LNCAP (cell line): ENCODE measurements at regions not wholly inside any gene's neighbourhood (a gene's known extent, or its start where the extent isn't known, plus 50 kb on each side); places are given as distances from the start of the nearest gene placed in this dataset.

Experiments used
- TF ChIP-seq, protein P1 (sequence below): fragments of 450-650 bp; IDR thresholded peaks from 2 replicates; pipeline ENCODE4 v1.5.1; 2017; ENCODE audit warnings: mild to moderate bottlenecking

DNA sequence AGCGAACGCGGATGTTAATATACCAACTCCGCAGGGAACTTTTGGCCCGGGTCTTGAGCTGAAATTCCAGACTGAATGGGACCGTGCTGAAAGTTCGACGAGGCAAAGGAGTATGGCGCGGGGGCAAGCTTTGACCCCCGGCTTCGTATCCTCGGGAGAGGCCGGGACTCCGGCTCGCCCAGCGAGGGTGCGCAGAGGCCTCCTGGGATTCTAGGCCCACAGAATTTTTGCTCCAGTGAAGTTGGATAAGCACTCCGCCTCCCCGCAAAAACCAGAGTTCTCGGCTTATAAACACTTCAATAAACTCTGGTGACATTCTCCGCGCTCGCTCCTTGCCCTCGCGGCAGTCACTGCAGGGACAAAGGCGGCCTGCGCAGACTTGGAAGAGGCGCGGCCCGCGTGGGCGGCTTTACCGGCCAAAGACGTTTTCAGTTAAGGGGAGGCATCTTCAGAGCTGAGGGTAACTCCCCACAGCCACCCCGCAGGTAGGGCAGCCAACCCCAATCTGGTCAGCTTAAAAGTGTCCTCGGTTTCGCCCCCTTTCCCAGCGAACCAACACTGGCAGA, 112.6 kb downstream of the KCNRG start:
- TF ChIP-seq, protein P1, sequence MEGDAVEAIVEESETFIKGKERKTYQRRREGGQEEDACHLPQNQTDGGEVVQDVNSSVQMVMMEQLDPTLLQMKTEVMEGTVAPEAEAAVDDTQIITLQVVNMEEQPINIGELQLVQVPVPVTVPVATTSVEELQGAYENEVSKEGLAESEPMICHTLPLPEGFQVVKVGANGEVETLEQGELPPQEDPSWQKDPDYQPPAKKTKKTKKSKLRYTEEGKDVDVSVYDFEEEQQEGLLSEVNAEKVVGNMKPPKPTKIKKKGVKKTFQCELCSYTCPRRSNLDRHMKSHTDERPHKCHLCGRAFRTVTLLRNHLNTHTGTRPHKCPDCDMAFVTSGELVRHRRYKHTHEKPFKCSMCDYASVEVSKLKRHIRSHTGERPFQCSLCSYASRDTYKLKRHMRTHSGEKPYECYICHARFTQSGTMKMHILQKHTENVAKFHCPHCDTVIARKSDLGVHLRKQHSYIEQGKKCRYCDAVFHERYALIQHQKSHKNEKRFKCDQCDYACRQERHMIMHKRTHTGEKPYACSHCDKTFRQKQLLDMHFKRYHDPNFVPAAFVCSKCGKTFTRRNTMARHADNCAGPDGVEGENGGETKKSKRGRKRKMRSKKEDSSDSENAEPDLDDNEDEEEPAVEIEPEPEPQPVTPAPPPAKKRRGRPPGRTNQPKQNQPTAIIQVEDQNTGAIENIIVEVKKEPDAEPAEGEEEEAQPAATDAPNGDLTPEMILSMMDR = no peak

DNA sequence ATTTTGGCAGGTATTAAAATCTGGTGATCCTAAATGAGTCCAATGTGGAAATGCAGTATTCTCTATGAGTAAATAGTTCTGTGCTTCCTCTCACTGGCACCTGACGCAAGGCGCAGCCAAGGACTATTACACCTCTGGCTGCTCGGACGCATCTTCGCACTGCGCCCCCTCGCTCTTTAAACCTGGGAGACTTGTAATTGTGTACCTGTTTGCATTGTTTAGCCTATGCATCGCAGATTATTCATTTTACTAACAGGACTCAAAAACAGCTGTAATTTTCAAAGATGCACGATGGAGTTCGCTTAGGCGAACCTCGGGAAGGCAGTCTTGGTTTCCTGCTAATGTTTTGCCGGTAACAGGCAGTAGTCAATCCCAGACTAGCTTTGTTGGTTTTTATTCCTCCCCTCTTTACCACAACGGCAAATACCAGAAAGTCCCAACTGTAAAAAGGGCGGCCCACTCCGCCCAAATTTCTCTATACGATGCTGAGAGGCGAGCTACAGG, 113.2 kb downstream of the KCNRG start:
- TF ChIP-seq, protein P1 = no peak

DNA sequence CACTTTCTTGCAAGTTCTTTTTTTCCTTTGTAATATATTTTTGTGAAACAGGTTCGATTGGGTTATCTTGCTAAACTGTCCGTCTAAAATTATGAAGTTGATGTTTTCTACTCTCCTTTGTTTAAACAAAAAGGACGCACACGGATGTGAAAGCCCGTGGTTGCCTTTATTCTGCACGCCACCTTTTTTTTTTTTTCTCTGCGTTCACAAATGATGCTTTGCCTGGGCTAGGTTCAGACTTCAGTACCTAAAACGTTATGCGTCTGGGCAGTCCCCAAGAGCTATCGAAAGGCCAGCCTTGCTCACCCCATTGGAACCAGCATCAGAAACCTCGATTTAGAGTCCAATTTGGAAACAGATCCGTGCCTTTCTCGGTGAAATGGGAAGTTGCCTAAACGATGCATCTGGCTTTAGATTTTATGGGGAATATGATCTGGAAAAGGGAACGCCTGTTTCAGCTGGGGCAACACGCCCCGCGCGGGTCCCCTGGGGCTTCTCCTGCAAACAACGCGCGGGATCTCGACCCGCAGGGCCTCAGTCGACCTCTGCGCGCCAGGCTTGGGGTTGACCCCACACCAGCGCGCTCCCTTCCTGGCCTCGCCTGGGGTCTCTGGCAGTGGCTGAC, 113.9 kb downstream of the KCNRG start:
- TF ChIP-seq, protein P1 = no peak

DNA sequence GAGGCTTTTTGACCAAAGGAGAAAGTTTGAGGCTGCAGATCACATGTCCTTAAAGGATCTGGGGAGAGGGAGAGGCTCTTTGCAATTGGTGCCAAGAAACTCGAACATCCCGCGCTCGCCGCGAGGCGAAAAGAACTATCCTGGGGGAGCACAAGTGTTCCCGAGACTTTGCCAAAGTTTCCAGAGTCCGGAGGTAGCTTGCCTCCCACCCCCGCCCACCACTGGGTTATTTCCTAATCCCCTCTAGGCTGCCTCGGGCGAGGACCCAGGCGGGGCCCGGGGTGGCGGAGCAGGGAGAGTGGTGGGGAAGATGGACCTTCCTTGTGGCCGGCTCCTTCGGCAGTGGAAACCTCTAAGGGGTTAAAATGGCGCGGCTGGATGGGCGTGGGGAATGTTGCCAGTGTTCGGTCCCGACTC, 114.5 kb downstream of the KCNRG start:
- TF ChIP-seq, protein P1 = no peak

DNA sequence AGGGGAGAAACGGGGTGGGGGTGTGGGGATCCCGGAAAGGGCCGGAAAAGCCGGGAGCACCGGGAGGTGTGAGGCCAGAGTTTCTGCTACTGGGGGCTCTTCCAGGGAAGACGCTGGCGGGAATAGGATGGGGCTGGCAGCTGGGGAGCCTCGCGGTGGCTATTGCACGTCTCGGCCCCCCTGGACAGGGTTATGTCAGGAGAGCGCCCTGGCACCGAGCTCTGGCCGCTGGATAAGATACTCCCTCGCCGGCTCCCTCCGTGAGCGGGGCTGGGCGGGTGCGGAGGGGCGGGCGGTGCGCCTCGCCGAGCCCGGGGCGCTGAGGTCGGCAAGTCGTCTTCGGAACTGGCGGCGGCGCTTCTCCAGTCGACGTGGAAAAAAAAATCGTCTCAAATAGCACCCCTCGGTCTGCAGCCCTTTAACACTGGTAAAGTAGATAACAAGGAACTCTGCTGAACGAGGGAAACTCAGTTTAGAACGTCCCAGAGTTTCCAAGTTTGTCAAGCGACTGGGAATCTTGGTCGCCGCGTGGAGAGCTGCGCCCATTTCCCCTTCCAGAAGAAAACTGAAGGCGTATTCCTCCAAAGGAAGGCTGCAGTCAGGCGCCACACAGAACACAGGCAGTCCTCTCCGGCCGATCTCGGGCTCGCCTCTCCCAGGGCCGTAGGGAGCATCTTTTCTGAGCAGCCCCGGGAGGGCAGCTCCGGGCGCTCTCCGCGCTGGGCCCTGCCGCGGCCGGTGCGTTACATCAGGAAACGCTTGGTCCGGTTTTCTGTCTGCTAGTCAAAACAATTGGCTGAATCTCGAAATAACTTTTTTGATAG, 115.1 kb downstream of the KCNRG start:
- TF ChIP-seq, protein P1 = no peak

DNA sequence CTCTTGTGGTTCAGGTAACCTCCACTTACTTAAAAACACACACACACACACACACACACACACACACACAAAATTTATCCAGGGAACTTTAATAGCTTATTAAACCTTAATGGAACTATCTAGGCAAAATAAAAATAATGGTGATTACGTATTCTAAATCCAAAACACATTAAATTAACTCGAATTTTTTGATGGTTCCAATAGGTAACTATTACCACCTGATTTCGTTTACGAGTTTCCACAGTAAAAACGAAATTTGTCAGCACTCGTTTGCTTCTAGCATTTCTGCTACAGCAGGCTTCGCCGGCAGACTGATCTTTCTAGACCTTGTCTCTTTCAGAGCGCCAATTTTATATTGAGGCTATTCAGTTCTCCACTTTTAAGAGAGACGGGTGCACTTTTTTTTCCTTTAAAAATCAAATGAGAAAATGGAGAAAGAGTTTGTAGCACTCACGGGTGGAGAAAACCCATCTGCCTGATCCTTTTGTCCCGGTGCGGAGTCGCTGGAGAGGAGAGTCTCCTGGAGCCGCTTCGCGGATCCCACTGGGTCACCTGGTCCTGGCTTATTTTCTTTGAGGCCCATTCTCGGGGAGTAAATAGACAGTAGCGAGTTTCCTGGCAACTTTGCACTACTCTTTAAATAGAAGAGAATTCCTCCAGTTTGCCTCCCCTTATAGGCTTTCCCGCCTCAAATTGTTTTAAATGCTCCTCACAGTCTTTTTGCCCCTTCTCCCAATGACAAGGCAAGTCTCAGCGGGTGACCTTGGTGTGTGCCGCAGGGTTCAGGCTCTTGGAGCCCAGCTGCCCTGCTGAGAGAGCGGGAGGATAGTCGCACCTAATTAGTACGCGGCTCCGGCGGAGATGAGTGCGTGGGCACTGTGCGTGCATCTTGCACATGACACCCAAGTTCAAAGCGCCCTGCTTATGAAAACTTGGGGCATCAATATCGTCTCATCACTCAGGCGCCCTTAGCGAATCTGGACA, 117.0 kb downstream of the KCNRG start:
- TF ChIP-seq, protein P1 = no peak

DNA sequence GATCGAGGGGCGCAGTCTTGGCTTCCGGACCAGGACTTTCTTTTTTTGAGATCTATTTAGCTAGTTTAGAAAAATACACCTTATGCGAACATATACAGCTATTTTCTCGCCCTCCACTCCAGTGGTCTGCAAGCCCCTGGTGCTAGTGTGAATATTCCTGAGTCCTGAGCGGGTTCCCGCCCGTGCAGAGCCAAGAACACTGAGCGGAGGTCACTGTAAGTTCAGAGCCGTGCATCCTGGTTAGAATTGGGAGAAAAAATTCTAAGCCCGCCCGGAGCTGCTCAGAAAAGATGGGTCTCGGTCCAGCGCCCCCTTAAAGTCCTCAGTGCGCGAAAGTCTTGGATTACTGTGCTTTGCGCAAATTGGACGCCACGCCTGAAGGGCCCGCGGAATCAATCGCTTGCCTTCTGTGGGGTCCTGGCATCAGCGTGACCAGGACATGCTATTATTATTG, 117.7 kb downstream of the KCNRG start:
- TF ChIP-seq, protein P1 = no peak
